Esophagus squamous epithelium (tissue), 5 donors: ENCODE measurements at regions not wholly inside any gene's neighbourhood (a gene's known extent, or its start where the extent isn't known, plus 50 kb on each side); places are given as distances from the start of the nearest gene placed in this dataset.

Experiments
- DNase-seq: peaks from one replicate; lab custom pipeline; 2025; lab: John Stamatoyannopoulos, UW
- H3K27ac ChIP-seq, 4 donors: fragments of 200-600 bp; sonication (generic); one replicate each; pipeline ENCODE4 v1.5.1; 2016 to 2019; ENCODE audit warnings: mild to moderate bottlenecking in 1 of 4
- H3K27me3 ChIP-seq, 4 donors: fragments of 200-600 bp; sonication (generic); 1 replicate in 3 of 4; 2 replicates in 1 of 4; pipeline versions ENCODE4 v1.5.1 to v1.6.0; 2017 to 2021; ENCODE audit warnings: antibody characterized with exemption in 1 of 4
- H3K36me3 ChIP-seq, 3 donors: fragments of 200-600 bp; sonication (generic); one replicate each; pipeline ENCODE4 v1.5.1; 2016 to 2019
- H3K4me1 ChIP-seq, 3 donors: fragments of 200-600 bp; sonication (generic); one replicate each; pipeline ENCODE4 v1.5.1; 2017 to 2019
- H3K4me3 ChIP-seq, 4 donors: fragments of 200-600 bp; sonication (generic); 1 replicate in 3 of 4; 2 replicates in 1 of 4; pipeline ENCODE4 v1.5.1; 2016 to 2019; ENCODE audit warnings: mild to moderate bottlenecking in 2 of 4, moderate library complexity in 1 of 4
- H3K9me3 ChIP-seq, 3 donors: fragments of 200-600 bp; sonication (generic); one replicate each; pipeline ENCODE4 v1.5.1; 2016 to 2019
- CTCF ChIP-seq, 6 experiments: fragments of 450-650 bp in 4 of 6; fragments of 200-600 bp in 2 of 6; sonication (generic) in 2 of 6; IDR thresholded peaks; one replicate each; pipeline ENCODE4 v1.5.1; 2016 to 2019; ENCODE audit warnings: antibody characterized with exemption in 6 of 6, mild to moderate bottlenecking in 4 of 6, moderate library complexity in 4 of 6
- POLR2A ChIP-seq, 4 donors: fragments of 450-650 bp; IDR thresholded peaks; one replicate each; pipeline ENCODE4 v1.6.1; 2017; ENCODE audit warnings: antibody characterized with exemption in 4 of 4, mild to moderate bottlenecking in 4 of 4, moderate library complexity in 3 of 4
- WGBS, 2 donors: methylation state at CpG; one replicate each; pipeline ENCODE4 v1.1.5; 2018; 5-methylcytosine and 5-hydroxymethylcytosine counted together
- intact Hi-C: fragments of 100-400 bp; cut with DNase I; formaldehyde crosslinking; loops from one replicate; pipeline ENCODE4 v1.15.0; 2022
- donor health status: DM: yes; HTN: yes; CAD: no.

- DNase-seq, result no peak
- Histone ChIP-seq H3K4me3 (no peak overlapping the region), H3K4me1 (no peaks in the 10 kb centered on the region), H3K36me3 (no peaks in the 10 kb centered on the region), H3K9me3 (no peaks in the 10 kb centered on the region), H3K27me3 (peaks cover 0 to 3% (median 0%) of the 10 kb centered on the region in 4 donors), H3K27ac (no peak overlapping the region)
- no peak for TF ChIP-seq CTCF (IDR thresholded peaks at IDR 0.05)
- TF ChIP-seq POLR2A (IDR thresholded peaks at IDR 0.05), result no peak
- intact Hi-C loops, result no loop called here
- WGBS, 2 donors, result 29 to 40% methylated on average over 1 of the region's 1 CpG
Observed at GRCh38 chr5:159644053-159644452, 272.2 kb upstream of the ADRA1B start.

- Histone ChIP-seq H3K4me3 (no peak overlapping the region), H3K36me3 (no peaks in the 10 kb centered on the region), H3K9me3 (no peaks in the 10 kb centered on the region), H3K27ac (no peak overlapping the region), H3K4me1 (no peaks in the 10 kb centered on the region), H3K27me3 (peaks cover 0 to 3% (median 0%) of the 10 kb centered on the region in 4 donors)
- 82 to 85% methylated on average over 7 of the region's 7 CpGs for WGBS, 2 donors
- DNase-seq, result no peak
- intact Hi-C loops, result no loop called here
- TF ChIP-seq CTCF (IDR thresholded peaks at IDR 0.05) (no peak), POLR2A (IDR thresholded peaks at IDR 0.05) (no peak)
Observed at GRCh38 chr5:159645179-159645846, 271.0 kb upstream of the ADRA1B start.

GRCh38 chr5:159650803-159651202, 265.5 kb upstream of the ADRA1B start:
- TF ChIP-seq POLR2A (IDR thresholded peaks at IDR 0.05) (no peak), CTCF (IDR thresholded peaks at IDR 0.05) (no peak)
- Histone ChIP-seq H3K36me3 (no peaks in the 10 kb centered on the region), H3K9me3 (no peaks in the 10 kb centered on the region), H3K4me1 (no peaks in the 10 kb centered on the region), H3K27me3 (no peaks in the 10 kb centered on the region), H3K4me3 (no peak overlapping the region), H3K27ac (no peak overlapping the region)
- intact Hi-C loops, result no loop called here
- DNase-seq, result no peak
- 76 to 79% methylated on average over 2 of the region's 2 CpGs for WGBS, 2 donors

- TF ChIP-seq POLR2A (IDR thresholded peaks at IDR 0.05), result no peak
- TF ChIP-seq CTCF (IDR thresholded peaks at IDR 0.05), result no peak
- DNase-seq, result no peak
- H3K27ac ChIP-seq, result no peak overlapping the region
- intact Hi-C loops, result no loop called here
- WGBS, 2 donors, result 49 to 62% methylated on average over 3 of the region's 3 CpGs
- H3K27me3 ChIP-seq, result no peaks in the 10 kb centered on the region
- no peaks in the 10 kb centered on the region for H3K4me1 ChIP-seq
- no peaks in the 10 kb centered on the region for H3K9me3 ChIP-seq
- H3K4me3 ChIP-seq, result no peak overlapping the region
- no peaks in the 10 kb centered on the region for H3K36me3 ChIP-seq
Observed at GRCh38 chr5:159655757-159656409, 260.4 kb upstream of the ADRA1B start.

- WGBS, 2 donors, result 49 to 58% methylated on average over 3 to 4 of the region's 4 CpGs
Observed at GRCh38 chr5:159657298-159657697, 259.0 kb upstream of the ADRA1B start.

More at GRCh38 chr5:159657298-159657697, 259.0 kb upstream of the ADRA1B start:
- no peak overlapping the region for H3K4me3 ChIP-seq
- no peaks in the 10 kb centered on the region for H3K36me3 ChIP-seq
- intact Hi-C loops, result no loop called here
- H3K27ac ChIP-seq, result no peak overlapping the region
- TF ChIP-seq POLR2A (IDR thresholded peaks at IDR 0.05) (no peak), CTCF (IDR thresholded peaks at IDR 0.05) (no peak)
- no peak for DNase-seq
- H3K9me3 ChIP-seq, result no peaks in the 10 kb centered on the region
- no peaks in the 10 kb centered on the region for H3K4me1 ChIP-seq
- H3K27me3 ChIP-seq, result no peaks in the 10 kb centered on the region
